CD4-positive, CD25-positive, alpha-beta regulatory T cell (primary cell): ENCODE measurements at regions not wholly inside any gene's neighbourhood (a gene's known extent, or its start where the extent isn't known, plus 50 kb on each side); places are given as distances from the start of the nearest gene placed in this dataset.
"Not testable (repeated sequence)": the region's sequence is repeated elsewhere in the genome, so short reads cannot be mapped to it uniquely, and the experiment has no call there.

Experiments used
- ATAC-seq, 2 donors: fragments of 150-1000 bp; cut with Tn5 transposase; one replicate each; pipeline ENCODE4 v1.10.0; 2021; ENCODE audit warnings: low read depth in 2 of 2, moderate number of reproducible peaks in 2 of 2, moderate library complexity in 1 of 2
- DNase-seq, 3 donors: peaks; one replicate each; pipeline versions ENCODE4 v3.0.0 to v3.0.0-alpha.2; 2012 to 2022; ENCODE audit warnings: mixed read lengths in 1 of 3
- H3K27ac ChIP-seq: one replicate; pipeline ENCODE4 v1.7.0; 2013; ENCODE audit warnings: mild to moderate bottlenecking, low read length; ENCODE audit not compliant: insufficient read depth, poor library complexity, severe bottlenecking
- H3K27me3 ChIP-seq: one replicate; pipeline ENCODE4 v1.7.0; 2013; ENCODE audit warnings: low read length; ENCODE audit not compliant: control insufficient read depth, insufficient read depth
- H3K36me3 ChIP-seq: one replicate; pipeline ENCODE4 v1.7.0; 2013; ENCODE audit warnings: mild to moderate bottlenecking, low read length, moderate library complexity; ENCODE audit not compliant: control insufficient read depth, insufficient read depth
- H3K4me1 ChIP-seq: 2 replicates; pipeline ENCODE4 v1.7.0; 2013; ENCODE audit warnings: mild to moderate bottlenecking, low read length; ENCODE audit not compliant: insufficient read depth, control insufficient read depth, poor library complexity, severe bottlenecking
- H3K4me3 ChIP-seq: one replicate; pipeline ENCODE4 v1.7.0; 2013; ENCODE audit warnings: low read depth, mild to moderate bottlenecking, low read length, moderate library complexity
- H3K9me3 ChIP-seq, 2 experiments: 1 replicate in 1 of 2; 2 replicates in 1 of 2; pipeline ENCODE4 v1.7.0; 2013; ENCODE audit warnings: low read length in 2 of 2, mild to moderate bottlenecking in 1 of 2, moderate library complexity in 1 of 2; ENCODE audit not compliant: control insufficient read depth in 2 of 2
- H3K27ac Mint-ChIP-seq, 3 donors: one replicate each; pipeline ENCODE4 v1.8.0; 2020 to 2022; ENCODE audit warnings: mild to moderate bottlenecking in 3 of 3, mixed read lengths in 3 of 3, moderate library complexity in 2 of 3
- H3K27me3 Mint-ChIP-seq: one replicate; pipeline ENCODE4 v1.8.0; 2022; ENCODE audit warnings: mild to moderate bottlenecking, mixed read lengths
- H3K36me3 Mint-ChIP-seq: one replicate; pipeline ENCODE4 v1.8.0; 2020; ENCODE audit warnings: mixed read lengths
- H3K4me1 Mint-ChIP-seq, 4 donors: one replicate each; pipeline ENCODE4 v1.8.0; 2020 to 2022; ENCODE audit warnings: mixed read lengths in 4 of 4, mild to moderate bottlenecking in 1 of 4
- H3K4me3 Mint-ChIP-seq, 4 donors: one replicate each; pipeline ENCODE4 v1.8.0; 2020 to 2022; ENCODE audit warnings: mild to moderate bottlenecking in 4 of 4, mixed read lengths in 4 of 4, moderate library complexity in 3 of 4
- H3K9me3 Mint-ChIP-seq, 7 donors: one replicate each; pipeline ENCODE4 v1.8.0; 2020 to 2022; ENCODE audit warnings: mixed read lengths in 7 of 7, mild to moderate bottlenecking in 3 of 7, moderate library complexity in 2 of 7

DNA sequence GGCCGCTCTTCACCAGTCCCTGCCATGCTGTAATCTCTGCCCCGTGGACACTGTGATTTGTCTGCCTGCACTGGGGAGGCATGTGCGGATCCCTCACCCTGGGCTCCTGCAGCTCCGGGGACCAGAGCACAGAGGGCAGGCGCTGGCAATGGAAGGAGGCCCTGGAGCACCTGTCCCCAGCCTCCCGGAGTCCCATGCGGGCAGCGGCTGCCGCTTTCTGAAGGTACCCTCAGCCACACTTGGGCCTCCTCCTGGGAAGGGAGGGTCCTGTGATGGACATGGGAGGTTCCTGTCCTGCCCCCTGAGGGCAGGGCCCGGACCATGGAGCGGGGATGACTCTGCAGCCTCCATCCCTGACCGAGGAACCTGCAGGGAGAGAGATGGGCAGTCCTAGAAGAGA lies 297.4 kb upstream of the SFSWAP start:
- H3K36me3 Mint-ChIP-seq = no peaks in the 10 kb centered on the region
- Histone ChIP-seq H3K4me1 (no peaks in the 10 kb centered on the region), H3K4me3 (no peak overlapping the region), H3K27me3 (no peaks in the 10 kb centered on the region), H3K27ac (no peak overlapping the region), H3K36me3 (no peaks in the 10 kb centered on the region), H3K9me3 (no peaks in the 10 kb centered on the region)
- DNase-seq = no peak
- no peaks in the 10 kb centered on the region for H3K4me1 Mint-ChIP-seq
- no peak for ATAC-seq
- H3K4me3 Mint-ChIP-seq = no peak overlapping the region
- H3K9me3 Mint-ChIP-seq = peaks cover 0 to 5% (median 0%) of the 10 kb centered on the region in 7 donors
- H3K27me3 Mint-ChIP-seq = no peaks in the 10 kb centered on the region
- no peak overlapping the region for H3K27ac Mint-ChIP-seq

GRCh38 chr12:131414155-131414922 lies 296.6 kb upstream of the SFSWAP start:
- not testable (repeated sequence) for H3K27ac Mint-ChIP-seq, H3K4me1 ChIP-seq, H3K4me3 ChIP-seq, H3K4me3 Mint-ChIP-seq, H3K36me3 Mint-ChIP-seq, H3K4me1 Mint-ChIP-seq, H3K27me3 Mint-ChIP-seq, H3K9me3 Mint-ChIP-seq, ATAC-seq, DNase-seq, H3K36me3 ChIP-seq, H3K9me3 ChIP-seq, H3K27ac ChIP-seq, H3K27me3 ChIP-seq

- Mint-ChIP-seq H3K36me3 (no peaks in the 10 kb centered on the region), H3K4me1 (no peaks in the 10 kb centered on the region), H3K9me3 (peaks cover 0 to 4% (median 0%) of the 10 kb centered on the region in 7 donors), H3K27ac (no peak overlapping the region), H3K4me3 (no peak overlapping the region), H3K27me3 (no peaks in the 10 kb centered on the region)
- H3K27me3 ChIP-seq = no peaks in the 10 kb centered on the region
- peak in 1 of 3 donors; percentile 3 for DNase-seq
- ATAC-seq = no peak
- no peaks in the 10 kb centered on the region for H3K9me3 ChIP-seq
- H3K4me3 ChIP-seq = no peak overlapping the region
- H3K4me1 ChIP-seq = no peaks in the 10 kb centered on the region
- H3K27ac ChIP-seq = no peak overlapping the region
- H3K36me3 ChIP-seq = no peaks in the 10 kb centered on the region
These were observed 295.1 kb upstream of the SFSWAP start for GRCh38 chr12:131415781-131416180.

DNA sequence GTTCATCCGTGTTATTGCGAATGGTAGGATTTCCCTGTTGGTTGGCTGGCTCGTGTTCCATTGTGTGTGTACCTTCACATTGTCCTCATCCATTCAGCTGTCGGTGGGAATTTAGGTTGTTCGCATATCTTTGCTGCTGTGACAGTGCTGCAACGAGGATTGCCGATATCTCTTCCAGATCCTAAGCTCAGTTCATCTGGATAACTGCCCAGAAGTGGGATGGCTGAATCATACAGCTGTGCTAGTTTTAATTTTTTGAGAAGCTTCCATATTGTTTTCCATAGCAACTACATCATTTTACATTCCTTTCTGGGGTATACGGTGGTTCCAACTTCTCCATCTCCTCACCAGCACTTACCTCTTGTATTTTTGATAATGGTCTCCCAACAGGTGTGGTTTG lies 292.8 kb upstream of the SFSWAP start:
- Mint-ChIP-seq H3K4me3 (no peak overlapping the region), H3K27me3 (no peaks in the 10 kb centered on the region), H3K9me3 (peaks cover 0 to 6% (median 0%) of the 10 kb centered on the region in 7 donors), H3K36me3 (no peaks in the 10 kb centered on the region), H3K27ac (no peak overlapping the region), H3K4me1 (no peaks in the 10 kb centered on the region)
- Histone ChIP-seq H3K4me1 (no peaks in the 10 kb centered on the region), H3K27ac (no peak overlapping the region), H3K4me3 (no peak overlapping the region), H3K27me3 (no peaks in the 10 kb centered on the region), H3K36me3 (no peaks in the 10 kb centered on the region), H3K9me3 (no peaks in the 10 kb centered on the region)
- ATAC-seq = no peak
- no peak for DNase-seq

- Mint-ChIP-seq H3K9me3 (peaks cover 0 to 13% (median 2%) of the 10 kb centered on the region in 7 donors), H3K27ac (no peak overlapping the region), H3K4me1 (no peaks in the 10 kb centered on the region), H3K36me3 (no peaks in the 10 kb centered on the region), H3K27me3 (no peaks in the 10 kb centered on the region), H3K4me3 (no peak overlapping the region)
- H3K4me1 ChIP-seq = no peaks in the 10 kb centered on the region
- DNase-seq = no peak
- H3K27me3 ChIP-seq = no peaks in the 10 kb centered on the region
- no peak overlapping the region for H3K27ac ChIP-seq
- no peak overlapping the region for H3K4me3 ChIP-seq
- no peaks in the 10 kb centered on the region for H3K36me3 ChIP-seq
- H3K9me3 ChIP-seq = peaks cover 0 to 6% of the 10 kb centered on the region in 2 experiments
- ATAC-seq = no peak
These were observed 292.0 kb upstream of the SFSWAP start for GRCh38 chr12:131418884-131419283.

GRCh38 chr12:131420867-131421447 lies 289.9 kb upstream of the SFSWAP start:
- H3K27ac ChIP-seq = no peak overlapping the region
- no peak overlapping the region for H3K27ac Mint-ChIP-seq
- peaks cover 2% of the 10 kb centered on the region for H3K27me3 ChIP-seq
- DNase-seq (no peak), ATAC-seq (no peak)
- H3K9me3 Mint-ChIP-seq = peaks cover 0 to 24% (median 4%) of the 10 kb centered on the region in 7 donors
- peaks cover 4% of the 10 kb centered on the region for H3K27me3 Mint-ChIP-seq
- H3K4me3 ChIP-seq = no peak overlapping the region
- H3K4me1 Mint-ChIP-seq = no peaks in the 10 kb centered on the region
- H3K4me3 Mint-ChIP-seq = no peak overlapping the region
- H3K36me3 Mint-ChIP-seq = no peaks in the 10 kb centered on the region
- H3K4me1 ChIP-seq = no peaks in the 10 kb centered on the region
- H3K36me3 ChIP-seq = no peaks in the 10 kb centered on the region
- H3K9me3 ChIP-seq = peaks cover 3 to 8% of the 10 kb centered on the region in 2 experiments

GRCh38 chr12:131421509-131422186 lies 289.2 kb upstream of the SFSWAP start:
- H3K4me1 ChIP-seq = no peaks in the 10 kb centered on the region
- DNase-seq (no peak), ATAC-seq (no peak)
- H3K9me3 ChIP-seq = peaks cover 3 to 8% of the 10 kb centered on the region in 2 experiments
- no peaks in the 10 kb centered on the region for H3K36me3 ChIP-seq
- no peak overlapping the region for H3K27ac Mint-ChIP-seq
- no peak overlapping the region for H3K27ac ChIP-seq
- H3K4me1 Mint-ChIP-seq = no peaks in the 10 kb centered on the region
- peaks cover 0 to 25% (median 4%) of the 10 kb centered on the region in 7 donors for H3K9me3 Mint-ChIP-seq
- H3K27me3 ChIP-seq = peaks cover 2% of the 10 kb centered on the region
- H3K4me3 Mint-ChIP-seq = no peak overlapping the region
- peaks cover 4% of the 10 kb centered on the region for H3K27me3 Mint-ChIP-seq
- H3K4me3 ChIP-seq = no peak overlapping the region
- H3K36me3 Mint-ChIP-seq = no peaks in the 10 kb centered on the region
